K562 (cell line): ENCODE measurements at regions not wholly inside any gene's neighbourhood (a gene's known extent, or its start where the extent isn't known, plus 50 kb on each side); places are given as distances from the start of the nearest gene placed in this dataset.

Source experiments
- C11orf30 ChIP-seq: fragments of 450-650 bp; IDR thresholded peaks from 2 replicates; pipeline ENCODE4 v1.6.1; 2016; ENCODE audit warnings: low read depth, mild to moderate bottlenecking
- ETV6 ChIP-seq, 3 experiments: fragments of 150-350 bp in 1 of 3; sonication (generic) in 1 of 3; formaldehyde crosslinking in 1 of 3; IDR thresholded peaks; 2 replicates each; pipeline versions ENCODE4 v1.6.1 to v1.8.0; 2014 to 2022; ENCODE audit warnings: borderline replicate concordance in 2 of 3, low read depth in 2 of 3, antibody characterized with exemption in 1 of 3, low read length in 1 of 3, mild to moderate bottlenecking in 1 of 3, missing genetic modification reagents in 1 of 3
- L3MBTL2 ChIP-seq: fragments of 450-650 bp; IDR thresholded peaks from 2 replicates; pipeline ENCODE4 v1.6.1; 2016; ENCODE audit warnings: mild to moderate bottlenecking, moderate library complexity
- MAFG ChIP-seq: fragments of 450-650 bp; conservative IDR thresholded peaks from 2 replicates; pipeline ENCODE4 v1.6.1; 2016; ENCODE audit warnings: missing genetic modification characterization, missing compliant biosample characterization
- MCM7 ChIP-seq, 2 experiments: fragments of 450-650 bp; IDR thresholded peaks; 2 replicates each; pipeline ENCODE4 v1.6.1; 2016 to 2018
- MTA3 ChIP-seq: fragments of 450-650 bp; formaldehyde crosslinking; IDR thresholded peaks from 2 replicates; pipeline ENCODE4 v1.6.1; 2017; ENCODE audit warnings: mild to moderate bottlenecking, borderline replicate concordance
- PHTF2 ChIP-seq: fragments of 250-450 bp; sonication (Bioruptor Pico); IDR thresholded peaks from 2 replicates; pipeline ENCODE4 v1.5.0; 2021; ENCODE audit warnings: mild to moderate bottlenecking
- RHOXF2B ChIP-seq: fragments of 250-450 bp; sonication (Bioruptor Pico); conservative IDR thresholded peaks from 2 replicates; pipeline ENCODE4 v1.5.1; 2021
- SFPQ ChIP-seq: fragments of 200-400 bp; formaldehyde crosslinking; IDR thresholded peaks from 2 replicates; pipeline ENCODE4 v1.6.1; 2017; ENCODE audit warnings: mild to moderate bottlenecking, low read depth, low read length, moderate library complexity
- ZNF318 ChIP-seq, 2 experiments: fragments of 450-650 bp; IDR thresholded peaks; 2 replicates each; pipeline ENCODE4 v1.6.1; 2016; ENCODE audit warnings: mild to moderate bottlenecking in 2 of 2, borderline replicate concordance in 1 of 2, low read depth in 1 of 2, moderate library complexity in 1 of 2
- TF ChIP-seq, protein P1 (sequence below): sonication (generic); formaldehyde crosslinking; IDR thresholded peaks from 2 replicates; pipeline ENCODE4 v1.8.1; 2023; ENCODE audit warnings: mild to moderate bottlenecking, missing genetic modification reagents

DNA sequence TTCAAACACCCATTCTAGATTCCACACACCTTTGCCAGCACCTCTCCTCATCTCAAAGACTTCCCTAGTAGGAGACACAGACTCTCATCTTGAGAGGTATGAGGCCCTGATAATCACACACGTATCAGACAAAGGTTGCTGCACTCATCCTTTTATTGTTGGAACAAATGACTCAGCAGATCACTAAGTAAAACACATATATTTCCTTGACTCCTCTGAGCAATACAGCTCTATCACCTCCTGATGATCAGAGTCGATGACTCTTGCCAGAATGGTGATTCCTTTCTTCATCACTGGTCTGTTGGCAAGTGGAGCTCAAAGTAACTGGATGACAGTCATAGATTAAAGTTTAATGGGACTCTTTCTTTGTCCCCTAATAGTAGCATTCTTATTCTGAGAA is 1049.2 kb upstream of the ZEB2 start (continued):
- TF ChIP-seq SFPQ = no peak
- TF ChIP-seq RHOXF2B (CRISPR knock-in tag) = no peak
- TF ChIP-seq, protein P1, sequence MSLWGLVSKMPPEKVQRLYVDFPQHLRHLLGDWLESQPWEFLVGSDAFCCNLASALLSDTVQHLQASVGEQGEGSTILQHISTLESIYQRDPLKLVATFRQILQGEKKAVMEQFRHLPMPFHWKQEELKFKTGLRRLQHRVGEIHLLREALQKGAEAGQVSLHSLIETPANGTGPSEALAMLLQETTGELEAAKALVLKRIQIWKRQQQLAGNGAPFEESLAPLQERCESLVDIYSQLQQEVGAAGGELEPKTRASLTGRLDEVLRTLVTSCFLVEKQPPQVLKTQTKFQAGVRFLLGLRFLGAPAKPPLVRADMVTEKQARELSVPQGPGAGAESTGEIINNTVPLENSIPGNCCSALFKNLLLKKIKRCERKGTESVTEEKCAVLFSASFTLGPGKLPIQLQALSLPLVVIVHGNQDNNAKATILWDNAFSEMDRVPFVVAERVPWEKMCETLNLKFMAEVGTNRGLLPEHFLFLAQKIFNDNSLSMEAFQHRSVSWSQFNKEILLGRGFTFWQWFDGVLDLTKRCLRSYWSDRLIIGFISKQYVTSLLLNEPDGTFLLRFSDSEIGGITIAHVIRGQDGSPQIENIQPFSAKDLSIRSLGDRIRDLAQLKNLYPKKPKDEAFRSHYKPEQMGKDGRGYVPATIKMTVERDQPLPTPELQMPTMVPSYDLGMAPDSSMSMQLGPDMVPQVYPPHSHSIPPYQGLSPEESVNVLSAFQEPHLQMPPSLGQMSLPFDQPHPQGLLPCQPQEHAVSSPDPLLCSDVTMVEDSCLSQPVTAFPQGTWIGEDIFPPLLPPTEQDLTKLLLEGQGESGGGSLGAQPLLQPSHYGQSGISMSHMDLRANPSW (CRISPR knock-in tag) = no peak
- TF ChIP-seq L3MBTL2 = no peak
- TF ChIP-seq C11orf30 = peak; percentile 58
- TF ChIP-seq PHTF2 (CRISPR knock-in tag) = no peak
- peak; percentile 85 for TF ChIP-seq MAFG (tag)
- TF ChIP-seq ZNF318 (IDR thresholded peaks at IDR 0.05; ENCODE audit: borderline replicate concordance in 1 of 2, low read depth in 1 of 2) = no peak
- TF ChIP-seq ETV6 (IDR thresholded peaks at IDR 0.05; ENCODE audit: borderline replicate concordance in 1 of 2, low read depth in 2 of 2, low read length in 1 of 2) = no peak
- TF ChIP-seq ETV6 (CRISPR knock-in tag; IDR thresholded peaks at IDR 0.05; ENCODE audit: borderline replicate concordance) = no peak
- no peak for TF ChIP-seq MTA3
- TF ChIP-seq MCM7 (IDR thresholded peaks at IDR 0.05) = no peak
